HFF-Myc (cell line): ENCODE measurements at regions not wholly inside any gene's neighbourhood (a gene's known extent, or its start where the extent isn't known, plus 50 kb on each side); places are given as distances from the start of the nearest gene placed in this dataset.
"Not testable (repeated sequence)": the region's sequence is repeated elsewhere in the genome, so short reads cannot be mapped to it uniquely, and the experiment has no call there.

ENCODE experiments used
- DNase-seq: peaks from one replicate; pipeline ENCODE4 v3.0.0-alpha.2; 2011; ENCODE audit warnings: low read depth; ENCODE audit errors: extremely low read depth
- H3K4me3 ChIP-seq: replicated peaks from 2 replicates; pipeline ENCODE4 v1.5.1; 2011; ENCODE audit warnings: low read depth, mild to moderate bottlenecking, control low read depth, low read length
- CTCF ChIP-seq: IDR thresholded peaks from 2 replicates; pipeline ENCODE4 v1.5.1; 2012; ENCODE audit warnings: mild to moderate bottlenecking, low read depth, low read length, control low read depth; ENCODE audit errors: missing control alignments

GRCh38 chr18:10351219-10351818 is 103.1 kb upstream of the APCDD1 start:
- DNase-seq = no peak
- H3K4me3 ChIP-seq = no peak overlapping the region
- no peak for TF ChIP-seq CTCF

DNA sequence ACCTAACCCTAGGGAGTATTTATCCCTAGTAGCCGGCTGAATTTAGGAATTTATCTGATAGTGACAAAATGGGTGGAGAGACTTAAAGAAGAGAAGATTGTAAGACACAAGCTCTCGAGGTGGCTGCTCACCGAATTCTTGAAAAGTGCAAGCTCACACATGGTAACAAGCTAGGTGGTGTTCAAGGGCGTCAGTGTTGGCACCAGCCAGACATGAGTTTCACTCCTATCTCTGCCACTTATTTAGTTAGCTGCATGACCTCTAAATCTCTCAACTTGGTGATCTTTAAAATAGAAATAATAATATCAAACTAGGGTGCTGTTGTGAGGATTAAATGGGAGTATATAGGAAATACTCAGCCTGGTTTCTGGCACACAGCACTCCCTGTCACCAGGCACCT is 102.6 kb upstream of the APCDD1 start:
- no peak for DNase-seq
- no peak overlapping the region for H3K4me3 ChIP-seq
- no peak for TF ChIP-seq CTCF

DNA sequence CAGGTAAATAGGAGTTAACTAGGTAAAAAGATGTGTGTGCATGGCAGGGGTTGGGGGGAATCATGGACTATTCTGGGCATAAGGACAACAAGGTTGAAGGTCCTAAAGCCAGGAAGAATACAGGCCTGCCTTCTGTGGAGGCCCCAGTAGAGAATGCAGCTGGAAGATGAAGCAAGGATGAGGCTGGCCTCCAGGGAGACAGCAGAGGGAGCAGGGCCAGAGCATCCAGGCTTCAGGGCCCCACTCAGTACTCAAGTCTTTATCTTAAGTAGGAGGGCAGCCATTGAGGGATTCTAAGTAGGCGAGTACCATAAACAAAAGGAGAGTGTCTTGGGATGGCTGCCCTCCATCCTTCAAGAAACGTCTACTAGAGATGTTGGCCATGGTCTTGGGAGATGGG is 101.8 kb upstream of the APCDD1 start:
- no peak overlapping the region for H3K4me3 ChIP-seq
- no peak for TF ChIP-seq CTCF
- no peak for DNase-seq

DNA sequence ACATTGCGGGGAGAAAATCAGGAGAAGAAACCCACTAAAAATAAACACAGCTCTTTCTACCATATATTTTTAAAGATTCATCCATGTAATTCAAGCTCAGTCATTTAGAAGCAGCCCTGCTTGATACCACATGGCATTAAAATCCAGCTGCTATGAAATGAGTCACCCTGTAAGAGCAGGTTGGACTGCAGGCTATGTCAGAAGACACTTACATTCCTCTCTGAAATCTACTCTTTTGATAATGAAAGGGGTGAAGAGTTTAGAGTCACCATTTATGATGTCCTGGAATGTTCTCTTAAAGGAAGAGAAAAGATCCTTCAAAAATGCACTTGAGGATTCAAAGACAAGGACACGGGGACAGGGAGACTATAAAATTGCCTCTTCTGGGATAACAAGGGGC is 100.6 kb upstream of the APCDD1 start:
- TF ChIP-seq CTCF = no peak
- H3K4me3 ChIP-seq = no peak overlapping the region
- DNase-seq = peak; percentile 83

DNA sequence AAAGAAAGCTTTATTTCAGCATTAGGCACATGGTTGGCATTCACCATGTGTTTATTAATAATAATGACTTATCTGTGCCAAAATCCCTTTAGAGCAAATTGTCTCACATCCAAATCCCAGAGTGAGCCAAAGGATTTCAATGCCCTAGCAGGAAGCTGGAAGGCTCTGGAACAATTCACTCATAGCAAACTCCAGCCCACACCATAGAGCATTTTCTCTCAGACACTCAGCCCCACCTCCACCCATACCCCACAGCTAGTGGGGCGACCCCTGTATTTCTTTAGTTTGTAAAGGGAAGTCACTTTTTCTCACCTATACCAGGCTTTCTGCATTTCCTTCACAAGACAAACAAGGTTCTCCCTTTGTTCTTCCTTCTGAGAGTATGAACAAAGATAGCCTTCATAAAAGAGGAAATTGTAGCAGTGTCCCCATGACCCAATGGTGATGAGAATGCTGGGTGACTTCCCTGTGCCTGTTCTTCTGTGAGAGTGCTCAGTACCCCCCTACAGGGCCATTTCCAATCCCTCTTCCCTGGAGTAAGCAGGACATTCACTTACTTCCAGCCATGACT is 100.1 kb upstream of the APCDD1 start:
- TF ChIP-seq CTCF = no peak
- no peak for DNase-seq

GRCh38 chr18:10354890-10355289 is 99.5 kb upstream of the APCDD1 start:
- no peak for TF ChIP-seq CTCF
- no peak overlapping the region for H3K4me3 ChIP-seq
- no peak for DNase-seq

More for the DNA sequence above, 100.1 kb upstream of the APCDD1 start:
- no peak overlapping the region for H3K4me3 ChIP-seq

DNA sequence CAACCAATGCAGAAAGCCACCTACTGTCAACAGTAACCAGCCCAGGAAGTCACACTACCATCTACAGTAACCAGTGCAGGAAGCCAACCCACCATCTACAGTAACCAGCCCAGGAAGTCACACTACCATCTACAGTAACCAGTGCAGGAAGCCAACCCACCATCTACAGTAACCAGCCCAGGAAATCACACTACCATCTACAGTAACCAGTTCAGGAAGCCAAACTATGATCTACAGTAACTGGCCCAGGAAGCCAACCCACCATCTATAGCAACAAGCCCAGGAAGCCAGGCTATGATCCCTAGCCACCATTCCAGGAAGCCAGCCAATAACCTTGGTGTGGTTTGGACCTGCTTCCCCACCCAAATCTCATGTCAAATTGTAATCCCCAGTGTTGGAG is 97.4 kb upstream of the APCDD1 start:
- H3K4me3 ChIP-seq, DNase-seq: not testable (repeated sequence)
